ENCODE measurements at regions not wholly inside any gene's neighbourhood (a gene's known extent, or its start where the extent isn't known, plus 50 kb on each side); places are given as distances from the start of the nearest gene placed in this dataset.
"Not testable (repeated sequence)": the region's sequence is repeated elsewhere in the genome, so short reads cannot be mapped to it uniquely, and the experiment has no call there.

- DNase-seq (ENCODE audit: low spot score in 2 of 2) = no peak
- Histone ChIP-seq H3K27ac (no peak overlapping the region), H3K4me3 (no peak overlapping the region), H3K27me3 (peaks cover 11% of the 10 kb centered on the region), H3K36me3 (no peaks in the 10 kb centered on the region), H3K4me1 (no peaks in the 10 kb centered on the region), H3K9me3 (no peaks in the 10 kb centered on the region)
- TF ChIP-seq EP300 (IDR thresholded peaks at IDR 0.05) (no peak), CTCF (IDR thresholded peaks at IDR 0.05) (no peak), POLR2AphosphoS5 (IDR thresholded peaks at IDR 0.05) (no peak), POLR2A (IDR thresholded peaks at IDR 0.05) (no peak)
- WGBS = 49% methylated on average over 10 of the region's 10 CpGs
Measured at GRCh38 chr12:85424581-85425348, 144.7 kb downstream of the ALX1 start.

GRCh38 chr12:85425349-85425612 lies 145.3 kb downstream of the ALX1 start:
- Histone ChIP-seq H3K27me3 (peaks cover 11% of the 10 kb centered on the region), H3K9me3 (no peaks in the 10 kb centered on the region), H3K27ac (no peak overlapping the region), H3K36me3 (no peaks in the 10 kb centered on the region), H3K4me3 (no peak overlapping the region), H3K4me1 (no peaks in the 10 kb centered on the region)
- DNase-seq (ENCODE audit: low spot score in 2 of 2) = no peak
- TF ChIP-seq POLR2A (IDR thresholded peaks at IDR 0.05) = no peak
- no peak for TF ChIP-seq CTCF (IDR thresholded peaks at IDR 0.05)
- no peak for TF ChIP-seq EP300 (IDR thresholded peaks at IDR 0.05)
- TF ChIP-seq POLR2AphosphoS5 (IDR thresholded peaks at IDR 0.05) = no peak
- WGBS = 30% methylated on average over 1 of the region's 1 CpG

- Histone ChIP-seq H3K36me3 (no peaks in the 10 kb centered on the region), H3K4me1 (no peaks in the 10 kb centered on the region), H3K9me3 (no peaks in the 10 kb centered on the region), H3K27me3 (peaks cover 11% of the 10 kb centered on the region), H3K4me3 (no peak overlapping the region), H3K27ac (no peak overlapping the region)
- WGBS = 73% methylated on average over 4 of the region's 4 CpGs
- DNase-seq (ENCODE audit: low spot score in 2 of 2) = no peak
- no peak for TF ChIP-seq POLR2A (IDR thresholded peaks at IDR 0.05)
- TF ChIP-seq EP300 (IDR thresholded peaks at IDR 0.05) = no peak
- no peak for TF ChIP-seq POLR2AphosphoS5 (IDR thresholded peaks at IDR 0.05)
- no peak for TF ChIP-seq CTCF (IDR thresholded peaks at IDR 0.05)
Measured at GRCh38 chr12:85425926-85426325, 145.9 kb downstream of the ALX1 start.

- not testable (repeated sequence) for H3K27ac ChIP-seq; DNase-seq (ENCODE audit: low spot score in 2 of 2); H3K4me1 ChIP-seq
Measured at GRCh38 chr12:85433148-85433547, 153.1 kb downstream of the ALX1 start.

GRCh38 chr12:85440271-85440670 lies 160.3 kb downstream of the ALX1 start:
- 88% methylated on average over 1 of the region's 1 CpG for WGBS
- TF ChIP-seq CTCF (IDR thresholded peaks at IDR 0.05) = no peak
- TF ChIP-seq POLR2AphosphoS5 (IDR thresholded peaks at IDR 0.05) = no peak
- no peak for TF ChIP-seq POLR2A (IDR thresholded peaks at IDR 0.05)
- no peak for TF ChIP-seq EP300 (IDR thresholded peaks at IDR 0.05)
- Histone ChIP-seq H3K27me3 (no peaks in the 10 kb centered on the region), H3K9me3 (no peaks in the 10 kb centered on the region), H3K4me3 (no peak overlapping the region), H3K27ac (no peak overlapping the region), H3K36me3 (no peaks in the 10 kb centered on the region), H3K4me1 (no peaks in the 10 kb centered on the region)
- DNase-seq (ENCODE audit: low spot score in 2 of 2) = no peak

More at GRCh38 chr12:85433148-85433547, 153.1 kb downstream of the ALX1 start:
- not testable (repeated sequence) for H3K4me3 ChIP-seq, H3K36me3 ChIP-seq, H3K9me3 ChIP-seq, H3K27me3 ChIP-seq

- no peaks in the 10 kb centered on the region for H3K4me1 ChIP-seq
- TF ChIP-seq CTCF (IDR thresholded peaks at IDR 0.05) = no peak
- no peak overlapping the region for H3K27ac ChIP-seq
- H3K9me3 ChIP-seq = no peaks in the 10 kb centered on the region
- no peak overlapping the region for H3K4me3 ChIP-seq
- 68% methylated on average over 3 of the region's 3 CpGs for WGBS
- peaks cover 4% of the 10 kb centered on the region for H3K27me3 ChIP-seq
- no peak for DNase-seq (ENCODE audit: low spot score in 2 of 2)
- H3K36me3 ChIP-seq = no peaks in the 10 kb centered on the region
Measured at GRCh38 chr12:85441025-85441424, 161.0 kb downstream of the ALX1 start.

Measured in suprapubic skin (tissue), 4 donors.